C4-2B (cell line): ENCODE measurements at regions not wholly inside any gene's neighbourhood (a gene's known extent, or its start where the extent isn't known, plus 50 kb on each side); places are given as distances from the start of the nearest gene placed in this dataset.

ENCODE experiments used
- CTCF ChIP-seq: fragments of 450-650 bp; conservative IDR thresholded peaks from 2 replicates; pipeline ENCODE4 v1.5.1; 2017; ENCODE audit warnings: mild to moderate bottlenecking
- ZFX ChIP-seq: fragments of 450-650 bp; IDR thresholded peaks from 2 replicates; pipeline ENCODE4 v1.6.1; 2017

- no peak for TF ChIP-seq CTCF
- TF ChIP-seq ZFX = no peak
Measured at GRCh38 chr5:63029891-63030290, 451.3 kb downstream of the LRRC70 start.
